GM18526 (cell line): ENCODE measurements at regions not wholly inside any gene's neighbourhood (a gene's known extent, or its start where the extent isn't known, plus 50 kb on each side); places are given as distances from the start of the nearest gene placed in this dataset.

ENCODE experiments used
- POLR2A ChIP-seq: IDR thresholded peaks from 3 replicates; pipeline ENCODE4 v1.6.1; 2011; ENCODE audit not compliant: insufficient read length; ENCODE audit errors: extremely low read depth

- TF ChIP-seq POLR2A: no peak
These were observed 55.4 kb downstream of the CCER1 start for GRCh38 chr12:90899456-90900182.

- no peak for TF ChIP-seq POLR2A
These were observed 57.0 kb downstream of the CCER1 start for GRCh38 chr12:90897986-90898385.

- no peak for TF ChIP-seq POLR2A
These were observed 57.7 kb downstream of the CCER1 start for GRCh38 chr12:90897316-90897715.

- no peak for TF ChIP-seq POLR2A
These were observed 58.2 kb downstream of the CCER1 start for GRCh38 chr12:90896821-90897220.

GRCh38 chr12:90896164-90896563 lies 58.8 kb downstream of the CCER1 start:
- no peak for TF ChIP-seq POLR2A

- TF ChIP-seq POLR2A: no peak
These were observed 66.7 kb downstream of the CCER1 start for GRCh38 chr12:90888316-90888715.

- no peak for TF ChIP-seq POLR2A
These were observed 71.5 kb downstream of the CCER1 start for GRCh38 chr12:90883456-90883855.

GRCh38 chr12:90871726-90872096 lies 83.3 kb downstream of the CCER1 start:
- no peak for TF ChIP-seq POLR2A

- no peak for TF ChIP-seq POLR2A
These were observed 83.8 kb downstream of the CCER1 start for GRCh38 chr12:90870971-90871725.

GRCh38 chr12:90868626-90869025 lies 86.3 kb downstream of the CCER1 start:
- TF ChIP-seq POLR2A: no peak

- no peak for TF ChIP-seq POLR2A
These were observed 95.4 kb downstream of the CCER1 start for GRCh38 chr12:90859591-90859990.

- no peak for TF ChIP-seq POLR2A
These were observed 96.7 kb downstream of the CCER1 start for GRCh38 chr12:90858252-90858651.

- no peak for TF ChIP-seq POLR2A
These were observed 99.4 kb downstream of the CCER1 start for GRCh38 chr12:90855534-90855933.

- TF ChIP-seq POLR2A: no peak
These were observed 100.8 kb downstream of the CCER1 start for GRCh38 chr12:90854136-90854689.

- no peak for TF ChIP-seq POLR2A
These were observed 102.9 kb downstream of the CCER1 start for GRCh38 chr12:90851800-90852718.

- TF ChIP-seq POLR2A: no peak
These were observed 112.5 kb downstream of the CCER1 start for GRCh38 chr12:90842477-90842876.

GRCh38 chr12:90841336-90841735 lies 113.6 kb downstream of the CCER1 start:
- no peak for TF ChIP-seq POLR2A
